ENCODE measurements at regions not wholly inside any gene's neighbourhood (a gene's known extent, or its start where the extent isn't known, plus 50 kb on each side); places are given as distances from the start of the nearest gene placed in this dataset.
"Not testable (repeated sequence)": the region's sequence is repeated elsewhere in the genome, so short reads cannot be mapped to it uniquely, and the experiment has no call there.

- WGBS, 2 donors = 68 to 73% methylated on average over 3 of the region's 3 CpGs
- H3K4me1 ChIP-seq (ENCODE audit: control insufficient read depth in 2 of 2, insufficient read depth in 2 of 2, low read length in 1 of 2) = no peaks in the 10 kb centered on the region
- no peak overlapping the region for H3K4me3 ChIP-seq (ENCODE audit: low read depth in 1 of 2, low read length in 2 of 2)
- H3K27me3 ChIP-seq (ENCODE audit: control insufficient read depth in 1 of 2, insufficient read depth in 2 of 2, low read length in 2 of 2) = no peaks in the 10 kb centered on the region
- H3K9me3 ChIP-seq (ENCODE audit: control insufficient read depth in 2 of 2, insufficient read depth in 1 of 2, low read depth in 1 of 2, low read length in 1 of 2) = no peaks in the 10 kb centered on the region
- H3K27ac ChIP-seq (ENCODE audit: low read depth in 2 of 2, low read length in 1 of 2) = no peak overlapping the region
- no peaks in the 10 kb centered on the region for H3K36me3 ChIP-seq (ENCODE audit: control insufficient read depth in 2 of 2, insufficient read depth in 2 of 2, low read length in 1 of 2)
These were observed 72.2 kb upstream of the ADPGK start for GRCh38 chr15:72855791-72856190.

DNA sequence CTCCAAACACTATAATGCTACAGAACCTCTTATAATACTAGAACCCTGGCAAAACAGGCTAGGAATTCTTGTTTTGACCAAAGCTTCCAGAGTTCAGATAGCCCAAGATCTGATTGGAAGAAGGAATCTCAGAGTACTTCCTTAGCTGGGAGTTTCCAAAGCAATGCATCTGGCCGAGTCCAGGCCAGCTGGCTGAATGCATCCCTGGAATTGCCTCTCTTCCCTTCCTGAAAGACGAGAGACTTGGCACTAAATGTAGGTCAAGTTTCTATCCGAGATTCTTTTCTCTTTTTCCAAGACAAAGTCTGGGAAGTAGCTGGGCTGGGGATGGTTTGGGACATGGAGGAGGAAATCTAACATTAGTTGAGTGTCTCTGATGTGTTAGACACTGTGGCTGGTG lies 68.7 kb upstream of the ADPGK start:
- Histone ChIP-seq H3K27me3 (ENCODE audit: control insufficient read depth in 1 of 2, insufficient read depth in 2 of 2, low read length in 2 of 2) (no peaks in the 10 kb centered on the region), H3K4me1 (ENCODE audit: control insufficient read depth in 2 of 2, insufficient read depth in 2 of 2, low read length in 1 of 2) (no peaks in the 10 kb centered on the region), H3K9me3 (ENCODE audit: control insufficient read depth in 2 of 2, insufficient read depth in 1 of 2, low read depth in 1 of 2, low read length in 1 of 2) (no peaks in the 10 kb centered on the region), H3K36me3 (ENCODE audit: control insufficient read depth in 2 of 2, insufficient read depth in 2 of 2, low read length in 1 of 2) (no peaks in the 10 kb centered on the region), H3K27ac (ENCODE audit: low read depth in 2 of 2, low read length in 1 of 2) (no peak overlapping the region), H3K4me3 (ENCODE audit: low read depth in 1 of 2, low read length in 2 of 2) (no peak overlapping the region)
- WGBS, 2 donors = 19 to 28% methylated on average over 3 of the region's 3 CpGs

DNA sequence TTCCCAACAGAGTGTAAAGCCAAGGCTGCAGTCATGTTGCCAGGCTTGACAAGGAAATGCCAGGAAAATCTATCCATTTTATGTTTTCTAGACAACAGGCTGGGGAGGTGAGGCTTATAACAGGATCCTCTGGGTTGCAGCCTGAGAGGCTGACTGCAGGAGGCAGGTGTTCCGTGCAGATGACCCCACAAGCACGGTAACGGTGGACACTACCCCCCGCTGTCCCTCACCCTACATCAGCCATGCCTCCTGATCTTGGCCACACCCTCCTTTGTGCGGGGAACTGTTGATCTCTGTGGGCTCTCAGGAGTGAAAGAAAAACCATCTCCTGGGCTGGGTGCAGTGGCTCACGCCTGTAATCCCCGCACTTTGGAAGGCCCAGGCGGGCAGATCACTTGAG lies 68.0 kb upstream of the ADPGK start:
- Histone ChIP-seq H3K27ac (ENCODE audit: low read depth in 2 of 2, low read length in 1 of 2) (no peak overlapping the region), H3K4me3 (ENCODE audit: low read depth in 1 of 2, low read length in 2 of 2) (no peak overlapping the region), H3K9me3 (ENCODE audit: control insufficient read depth in 2 of 2, insufficient read depth in 1 of 2, low read depth in 1 of 2, low read length in 1 of 2) (no peaks in the 10 kb centered on the region), H3K4me1 (ENCODE audit: control insufficient read depth in 2 of 2, insufficient read depth in 2 of 2, low read length in 1 of 2) (no peaks in the 10 kb centered on the region), H3K27me3 (ENCODE audit: control insufficient read depth in 1 of 2, insufficient read depth in 2 of 2, low read length in 2 of 2) (no peaks in the 10 kb centered on the region), H3K36me3 (ENCODE audit: control insufficient read depth in 2 of 2, insufficient read depth in 2 of 2, low read length in 1 of 2) (no peaks in the 10 kb centered on the region)
- 73 to 84% methylated on average over 8 of the region's 8 CpGs for WGBS, 2 donors

DNA sequence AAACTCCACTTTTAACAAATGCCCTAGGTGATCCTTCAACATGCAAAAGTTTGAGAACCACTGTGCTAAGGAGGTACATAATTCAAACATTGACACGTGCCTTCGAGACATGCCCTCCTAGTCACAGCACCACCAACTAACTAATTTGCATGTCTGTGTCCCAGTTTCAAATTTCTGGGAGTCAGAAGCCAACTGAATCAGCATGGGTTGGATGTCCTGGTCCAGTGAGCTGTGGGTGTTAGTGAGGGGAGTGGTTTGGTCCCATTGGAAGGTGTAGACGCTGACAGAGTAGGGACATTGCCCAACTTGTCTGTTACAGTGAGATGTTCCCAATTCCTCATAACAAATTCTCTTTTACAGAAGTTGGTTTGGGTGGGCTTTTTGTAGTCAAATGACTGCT lies 67.3 kb upstream of the ADPGK start:
- no peaks in the 10 kb centered on the region for H3K27me3 ChIP-seq (ENCODE audit: control insufficient read depth in 1 of 2, insufficient read depth in 2 of 2, low read length in 2 of 2)
- WGBS, 2 donors = 50 to 51% methylated on average over 3 of the region's 3 CpGs
- H3K9me3 ChIP-seq (ENCODE audit: control insufficient read depth in 2 of 2, insufficient read depth in 1 of 2, low read depth in 1 of 2, low read length in 1 of 2) = no peaks in the 10 kb centered on the region
- H3K4me1 ChIP-seq (ENCODE audit: control insufficient read depth in 2 of 2, insufficient read depth in 2 of 2, low read length in 1 of 2) = no peaks in the 10 kb centered on the region
- no peaks in the 10 kb centered on the region for H3K36me3 ChIP-seq (ENCODE audit: control insufficient read depth in 2 of 2, insufficient read depth in 2 of 2, low read length in 1 of 2)
- no peak overlapping the region for H3K27ac ChIP-seq (ENCODE audit: low read depth in 2 of 2, low read length in 1 of 2)
- no peak overlapping the region for H3K4me3 ChIP-seq (ENCODE audit: low read depth in 1 of 2, low read length in 2 of 2)

DNA sequence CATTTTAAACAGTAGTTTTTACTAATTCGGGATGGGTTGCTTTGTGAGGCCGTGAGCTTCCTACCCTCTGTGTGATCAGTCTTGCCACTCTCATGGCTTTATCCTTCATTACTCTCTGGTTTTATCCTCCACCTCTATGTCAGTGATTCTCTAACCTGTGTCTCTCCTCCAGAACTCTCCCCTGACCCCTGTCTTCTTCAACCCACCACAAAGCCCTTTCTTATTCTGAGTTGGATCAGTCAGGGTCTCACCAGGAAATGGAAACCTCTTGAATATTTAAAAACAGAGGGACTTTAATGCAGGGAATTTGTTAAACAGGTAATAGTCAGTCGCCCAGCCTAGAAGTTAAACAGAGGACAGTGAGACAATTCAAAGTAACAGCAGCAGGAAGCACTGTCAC lies 64.2 kb upstream of the ADPGK start:
- H3K27me3 ChIP-seq (ENCODE audit: control insufficient read depth in 1 of 2, insufficient read depth in 2 of 2, low read length in 2 of 2) = no peaks in the 10 kb centered on the region
- 79 to 86% methylated on average over 3 of the region's 3 CpGs for WGBS, 2 donors
- no peaks in the 10 kb centered on the region for H3K4me1 ChIP-seq (ENCODE audit: control insufficient read depth in 2 of 2, insufficient read depth in 2 of 2, low read length in 1 of 2)
- H3K36me3 ChIP-seq (ENCODE audit: control insufficient read depth in 2 of 2, insufficient read depth in 2 of 2, low read length in 1 of 2) = no peaks in the 10 kb centered on the region
- no peak overlapping the region for H3K4me3 ChIP-seq (ENCODE audit: low read depth in 1 of 2, low read length in 2 of 2)
- no peaks in the 10 kb centered on the region for H3K9me3 ChIP-seq (ENCODE audit: control insufficient read depth in 2 of 2, insufficient read depth in 1 of 2, low read depth in 1 of 2, low read length in 1 of 2)
- H3K27ac ChIP-seq (ENCODE audit: low read depth in 2 of 2, low read length in 1 of 2) = no peak overlapping the region

- H3K9me3 ChIP-seq (ENCODE audit: control insufficient read depth in 2 of 2, insufficient read depth in 1 of 2, low read depth in 1 of 2, low read length in 1 of 2) = no peaks in the 10 kb centered on the region
These were observed 63.5 kb upstream of the ADPGK start for GRCh38 chr15:72847033-72847432.

DNA sequence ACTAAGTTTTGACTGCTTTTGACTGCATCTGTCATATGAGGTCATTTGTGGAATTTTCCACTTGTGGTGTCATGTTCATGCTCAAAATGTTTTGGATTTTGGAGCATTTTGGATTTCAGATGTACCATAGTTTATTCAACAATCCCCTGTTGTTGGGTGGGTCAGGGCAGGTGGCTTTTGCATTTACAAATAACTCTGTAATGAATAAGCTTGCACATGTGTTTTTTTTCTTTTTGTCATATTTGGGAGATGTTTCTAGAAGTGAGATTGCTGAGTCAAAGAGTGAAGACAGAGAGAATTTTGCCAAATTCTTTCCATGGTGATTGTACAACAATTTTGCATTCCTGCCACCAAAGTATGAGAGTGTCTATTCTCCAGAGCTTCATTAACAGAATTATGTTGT lies 62.4 kb upstream of the ADPGK start:
- Histone ChIP-seq H3K27ac (ENCODE audit: low read depth in 2 of 2, low read length in 1 of 2) (no peak overlapping the region), H3K27me3 (ENCODE audit: control insufficient read depth in 1 of 2, insufficient read depth in 2 of 2, low read length in 2 of 2) (no peaks in the 10 kb centered on the region), H3K4me1 (ENCODE audit: control insufficient read depth in 2 of 2, insufficient read depth in 2 of 2, low read length in 1 of 2) (no peaks in the 10 kb centered on the region)

More at GRCh38 chr15:72847033-72847432, 63.5 kb upstream of the ADPGK start:
- Histone ChIP-seq H3K27ac (ENCODE audit: low read depth in 2 of 2, low read length in 1 of 2) (no peak overlapping the region), H3K4me1 (ENCODE audit: control insufficient read depth in 2 of 2, insufficient read depth in 2 of 2, low read length in 1 of 2) (no peaks in the 10 kb centered on the region), H3K36me3 (ENCODE audit: control insufficient read depth in 2 of 2, insufficient read depth in 2 of 2, low read length in 1 of 2) (no peaks in the 10 kb centered on the region), H3K4me3 (ENCODE audit: low read depth in 1 of 2, low read length in 2 of 2) (no peak overlapping the region), H3K27me3 (ENCODE audit: control insufficient read depth in 1 of 2, insufficient read depth in 2 of 2, low read length in 2 of 2) (no peaks in the 10 kb centered on the region)
- WGBS, 2 donors = 62 to 86% methylated on average over 3 to 4 of the region's 4 CpGs

GRCh38 chr15:72844067-72844466 lies 60.5 kb upstream of the ADPGK start:
- Histone ChIP-seq H3K9me3 (ENCODE audit: control insufficient read depth in 2 of 2, insufficient read depth in 1 of 2, low read depth in 1 of 2, low read length in 1 of 2) (no peaks in the 10 kb centered on the region), H3K4me3 (ENCODE audit: low read depth in 1 of 2, low read length in 2 of 2) (no peak overlapping the region), H3K4me1 (ENCODE audit: control insufficient read depth in 2 of 2, insufficient read depth in 2 of 2, low read length in 1 of 2) (no peaks in the 10 kb centered on the region), H3K27me3 (ENCODE audit: control insufficient read depth in 1 of 2, insufficient read depth in 2 of 2, low read length in 2 of 2) (no peaks in the 10 kb centered on the region), H3K27ac (ENCODE audit: low read depth in 2 of 2, low read length in 1 of 2) (no peak overlapping the region), H3K36me3 (ENCODE audit: control insufficient read depth in 2 of 2, insufficient read depth in 2 of 2, low read length in 1 of 2) (no peaks in the 10 kb centered on the region)
- WGBS, 2 donors = 90 to 100% methylated on average over 1 of the region's 1 CpG

More for the DNA sequence above, 62.4 kb upstream of the ADPGK start:
- H3K4me3 ChIP-seq (ENCODE audit: low read depth in 1 of 2, low read length in 2 of 2) = no peak overlapping the region
- no peaks in the 10 kb centered on the region for H3K36me3 ChIP-seq (ENCODE audit: control insufficient read depth in 2 of 2, insufficient read depth in 2 of 2, low read length in 1 of 2)
- no peaks in the 10 kb centered on the region for H3K9me3 ChIP-seq (ENCODE audit: control insufficient read depth in 2 of 2, insufficient read depth in 1 of 2, low read depth in 1 of 2, low read length in 1 of 2)

DNA sequence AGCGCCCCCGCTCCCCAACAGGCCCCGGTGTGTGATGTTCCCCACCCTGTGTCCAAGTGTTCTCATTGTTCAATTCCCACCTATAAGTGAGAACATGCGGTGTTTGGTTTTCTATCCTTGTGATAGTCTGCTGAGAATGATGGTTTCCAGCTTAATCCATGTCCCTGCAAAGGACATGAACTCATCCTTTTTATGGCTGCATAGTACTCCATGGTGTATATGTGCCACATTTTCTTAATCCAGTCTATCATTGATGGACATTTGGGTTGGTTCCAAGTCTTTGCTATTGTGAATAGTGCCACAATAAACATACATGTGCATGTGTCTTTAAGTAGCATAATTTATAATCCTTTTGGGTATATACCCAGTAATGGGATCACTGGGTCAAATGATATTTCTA lies 59.8 kb upstream of the ADPGK start:
- H3K36me3 ChIP-seq (ENCODE audit: control insufficient read depth in 2 of 2, insufficient read depth in 2 of 2, low read length in 1 of 2); H3K4me1 ChIP-seq (ENCODE audit: control insufficient read depth in 2 of 2, insufficient read depth in 2 of 2, low read length in 1 of 2); H3K9me3 ChIP-seq (ENCODE audit: control insufficient read depth in 2 of 2, insufficient read depth in 1 of 2, low read depth in 1 of 2, low read length in 1 of 2); H3K27ac ChIP-seq (ENCODE audit: low read depth in 2 of 2, low read length in 1 of 2); H3K4me3 ChIP-seq (ENCODE audit: low read depth in 1 of 2, low read length in 2 of 2); H3K27me3 ChIP-seq (ENCODE audit: control insufficient read depth in 1 of 2, insufficient read depth in 2 of 2, low read length in 2 of 2): not testable (repeated sequence)
- 93 to 98% methylated on average over 4 of the region's 4 CpGs for WGBS, 2 donors

DNA sequence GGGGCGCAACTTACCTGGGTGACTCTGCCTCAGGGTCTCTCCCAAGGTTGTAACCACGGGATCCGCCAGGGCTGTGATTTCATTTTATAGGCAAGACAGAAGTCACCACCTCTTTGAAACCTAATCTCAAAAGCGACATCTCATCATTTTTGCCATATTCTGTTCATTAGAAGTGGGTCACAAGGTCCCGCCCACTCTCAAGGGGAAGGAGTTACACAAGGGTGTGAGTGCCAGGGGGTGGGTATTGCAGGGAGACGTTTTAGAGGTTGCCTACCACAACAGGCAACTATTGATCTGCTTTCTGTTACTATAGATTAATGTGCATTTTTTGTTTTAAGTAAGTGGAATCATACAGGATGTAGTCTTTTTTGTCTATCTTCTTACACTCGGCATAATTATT lies 56.6 kb upstream of the ADPGK start:
- H3K36me3 ChIP-seq (ENCODE audit: control insufficient read depth in 2 of 2, insufficient read depth in 2 of 2, low read length in 1 of 2) = no peaks in the 10 kb centered on the region
- no peaks in the 10 kb centered on the region for H3K4me1 ChIP-seq (ENCODE audit: control insufficient read depth in 2 of 2, insufficient read depth in 2 of 2, low read length in 1 of 2)
- H3K27me3 ChIP-seq (ENCODE audit: control insufficient read depth in 1 of 2, insufficient read depth in 2 of 2, low read length in 2 of 2) = no peaks in the 10 kb centered on the region
- no peak overlapping the region for H3K27ac ChIP-seq (ENCODE audit: low read depth in 2 of 2, low read length in 1 of 2)
- 76% methylated on average over 7 of the region's 7 CpGs for WGBS, 2 donors
- no peaks in the 10 kb centered on the region for H3K9me3 ChIP-seq (ENCODE audit: control insufficient read depth in 2 of 2, insufficient read depth in 1 of 2, low read depth in 1 of 2, low read length in 1 of 2)
- H3K4me3 ChIP-seq (ENCODE audit: low read depth in 1 of 2, low read length in 2 of 2) = no peak overlapping the region

Measured in esophagus (tissue), 2 donors.